ENCODE measurements at regions not wholly inside any gene's neighbourhood (a gene's known extent, or its start where the extent isn't known, plus 50 kb on each side); places are given as distances from the start of the nearest gene placed in this dataset.

DNA sequence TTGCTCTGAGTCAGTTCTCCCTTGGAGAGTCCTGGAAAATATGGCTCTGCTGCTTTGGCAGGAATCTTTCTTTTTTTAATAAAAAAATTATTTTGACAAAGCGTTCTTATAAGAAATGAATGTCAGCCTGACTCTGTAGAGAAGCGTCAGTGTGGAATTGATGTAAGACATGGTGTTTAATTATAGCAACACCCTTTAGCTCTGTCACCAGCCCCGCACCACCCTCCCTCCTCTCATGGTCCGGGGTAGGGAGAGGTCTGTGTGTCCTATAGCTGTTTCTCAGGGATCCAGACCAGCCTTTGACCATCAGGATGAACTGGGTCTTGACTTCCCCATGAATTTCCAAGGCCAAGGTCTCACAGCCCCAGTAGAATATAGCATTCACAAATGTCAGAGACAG lies 120.6 kb downstream of the CHST1 start:
- no peak for TF ChIP-seq POLR2AphosphoS5 (IDR thresholded peaks at IDR 0.05; ENCODE audit: low read depth, low read length)
- TF ChIP-seq POLR2A (IDR thresholded peaks at IDR 0.05; ENCODE audit: low read depth, low read length), result no peak
- no peak for TF ChIP-seq SPI1 (IDR thresholded peaks at IDR 0.05; ENCODE audit: low read depth, low read length)
- TF ChIP-seq PAX5 (IDR thresholded peaks at IDR 0.05; ENCODE audit: insufficient read depth, low read length, severe bottlenecking), result no peak
- TF ChIP-seq TAF1 (IDR thresholded peaks at IDR 0.05; ENCODE audit: low read depth, low read length), result no peak
- no peak for TF ChIP-seq POU2F2 (IDR thresholded peaks at IDR 0.05; ENCODE audit: low read depth, low read length)
